GM19463 (cell line): ENCODE measurements at regions not wholly inside any gene's neighbourhood (a gene's known extent, or its start where the extent isn't known, plus 50 kb on each side); places are given as distances from the start of the nearest gene placed in this dataset.

Source experiments
- ATAC-seq: cut with Tn5 transposase; IDR thresholded peaks from one replicate; pipeline ENCODE4 v1.9.1; 2021; ENCODE audit warnings: mild to moderate bottlenecking, moderate library complexity; ENCODE audit not compliant: unreplicated experiment

DNA sequence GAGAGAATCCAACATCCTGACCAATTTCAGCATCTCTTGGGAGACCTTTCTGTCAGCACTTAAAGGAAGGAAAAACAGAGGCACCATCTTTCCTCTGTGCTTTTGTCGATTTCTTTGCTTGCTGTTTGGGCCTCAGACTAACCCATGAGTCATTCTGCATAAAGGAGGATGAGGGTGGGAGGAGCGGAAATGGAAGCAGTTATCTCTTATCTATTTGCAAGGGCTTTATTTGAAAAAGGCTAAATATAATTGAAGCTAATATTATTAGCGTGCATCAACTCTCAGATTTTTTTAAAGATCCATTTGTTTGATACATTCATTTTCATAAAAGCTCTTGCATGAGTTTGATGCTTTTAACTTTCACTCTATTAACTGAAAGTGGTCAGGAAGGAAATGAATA, 72.9 kb downstream of the ZNF622 start:
- ATAC-seq, result no peak

DNA sequence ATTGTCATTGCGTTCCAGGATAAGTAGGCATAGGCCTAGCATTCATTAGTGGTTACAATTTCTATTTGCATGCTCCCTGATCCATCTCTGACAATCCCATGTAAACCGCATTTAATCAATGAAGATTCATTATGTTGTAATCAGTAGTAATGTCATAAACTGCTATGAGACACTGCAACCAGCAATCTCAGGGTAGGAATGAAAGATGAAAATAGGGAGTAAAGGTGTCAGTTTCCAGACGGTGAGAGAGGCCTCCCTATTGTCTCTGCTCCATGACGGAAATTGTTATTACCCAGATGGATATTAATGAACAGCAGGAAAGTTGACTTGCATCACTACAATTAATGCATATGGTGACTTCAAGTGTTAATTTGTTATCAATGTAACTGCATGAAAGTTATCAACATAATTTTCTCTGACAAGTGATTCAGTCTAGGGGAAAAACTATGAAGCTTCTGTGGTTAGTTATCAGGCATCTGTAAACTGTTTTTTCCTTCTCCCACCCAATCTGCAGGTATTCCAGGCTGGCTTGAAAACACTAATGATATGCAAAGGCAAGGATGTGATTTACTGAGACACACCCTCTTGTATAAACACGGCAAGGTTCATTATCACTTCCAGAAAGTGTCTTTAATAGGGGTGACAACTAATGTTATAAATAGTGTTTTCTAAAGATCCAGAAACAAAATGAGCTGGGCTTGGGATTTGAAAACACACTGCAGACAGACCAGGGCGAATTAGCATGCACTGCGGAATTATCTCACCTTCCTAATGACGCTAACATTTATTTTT, 73.5 kb downstream of the ZNF622 start:
- no peak for ATAC-seq

DNA sequence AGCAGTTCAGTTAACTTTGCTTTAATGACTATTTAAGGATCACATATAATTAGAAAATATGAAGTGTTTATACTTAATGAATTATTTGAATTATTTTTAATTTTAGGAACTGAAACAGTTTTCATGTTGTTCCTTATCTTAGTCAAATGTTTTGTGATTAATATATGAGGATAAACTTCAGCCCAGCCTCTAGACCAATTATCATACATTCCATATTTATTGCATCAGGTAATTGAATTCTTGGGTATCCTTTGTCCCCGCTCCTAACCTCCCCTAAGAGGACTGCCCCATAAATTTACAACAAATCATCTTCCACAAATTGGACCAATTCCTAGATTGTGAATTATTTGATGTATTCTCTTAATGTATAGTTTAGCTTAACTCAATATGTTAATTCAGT, 74.8 kb downstream of the ZNF622 start:
- ATAC-seq, result no peak

DNA sequence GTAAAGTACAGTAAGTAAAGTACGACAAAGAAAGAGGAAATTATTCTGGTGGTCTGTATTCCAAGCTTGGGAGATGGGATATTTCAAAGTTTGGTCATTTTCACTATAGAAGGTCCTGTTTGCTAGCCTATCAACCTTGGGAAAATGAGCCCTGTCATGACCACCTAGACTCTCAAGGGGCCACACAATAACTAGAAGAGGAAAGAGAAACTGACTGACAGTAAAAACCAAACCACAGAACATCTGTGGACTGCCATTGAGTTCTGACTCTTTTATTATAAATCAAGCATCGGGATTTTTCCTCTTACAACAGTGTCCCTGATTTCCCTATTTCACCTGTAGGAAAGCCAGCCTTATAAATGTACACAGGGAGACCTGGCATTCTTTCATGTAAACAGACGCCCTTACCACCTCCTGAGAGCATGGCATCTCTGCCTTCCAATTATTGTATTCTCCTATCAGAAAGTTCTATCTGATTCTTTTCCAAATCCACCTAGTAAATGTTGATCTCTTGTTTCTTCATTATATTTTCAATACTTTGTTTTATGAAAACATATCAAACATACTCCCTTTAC, 80.0 kb downstream of the ZNF622 start:
- ATAC-seq, result no peak

DNA sequence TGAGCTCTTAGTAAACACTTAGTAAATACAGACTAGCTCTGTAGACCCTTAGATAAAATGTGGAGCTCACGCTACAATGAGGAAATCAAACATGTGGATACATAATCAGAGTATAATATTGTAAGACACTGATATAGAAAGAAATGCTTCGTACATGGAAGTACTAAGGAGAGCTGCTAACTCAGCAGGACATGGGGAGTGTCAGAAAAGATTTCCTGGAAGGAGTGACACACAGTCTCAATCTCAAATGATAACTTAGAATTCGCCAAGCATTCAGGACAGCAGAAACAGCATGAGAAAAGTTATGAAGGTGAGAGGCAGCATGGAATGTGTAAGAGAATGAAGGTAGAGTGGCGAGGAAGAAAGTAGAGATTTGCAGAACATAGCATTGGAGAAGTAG, 80.8 kb downstream of the ZNF622 start:
- ATAC-seq, result no peak

DNA sequence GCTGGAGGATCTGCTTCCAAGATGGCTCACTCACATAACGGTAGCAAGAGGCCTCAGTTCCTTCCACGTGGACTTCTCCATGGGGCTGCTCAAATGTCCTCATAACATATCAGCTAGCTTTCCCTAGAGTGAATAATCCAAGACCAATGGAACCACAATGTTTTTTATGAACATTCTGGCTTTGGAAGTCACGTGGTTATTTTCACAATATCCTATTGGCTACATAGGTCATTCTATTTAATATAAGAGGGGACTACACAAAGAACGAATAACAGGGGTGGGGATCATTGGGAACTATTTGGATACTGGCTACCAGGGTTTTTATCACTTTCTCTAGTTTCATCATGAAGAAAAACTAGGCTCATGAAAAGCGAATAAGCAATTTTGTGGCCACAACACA, 81.4 kb downstream of the ZNF622 start:
- no peak for ATAC-seq

- no peak for ATAC-seq
Measured at GRCh38 chr5:16383544-16384052, 82.0 kb downstream of the ZNF622 start.

DNA sequence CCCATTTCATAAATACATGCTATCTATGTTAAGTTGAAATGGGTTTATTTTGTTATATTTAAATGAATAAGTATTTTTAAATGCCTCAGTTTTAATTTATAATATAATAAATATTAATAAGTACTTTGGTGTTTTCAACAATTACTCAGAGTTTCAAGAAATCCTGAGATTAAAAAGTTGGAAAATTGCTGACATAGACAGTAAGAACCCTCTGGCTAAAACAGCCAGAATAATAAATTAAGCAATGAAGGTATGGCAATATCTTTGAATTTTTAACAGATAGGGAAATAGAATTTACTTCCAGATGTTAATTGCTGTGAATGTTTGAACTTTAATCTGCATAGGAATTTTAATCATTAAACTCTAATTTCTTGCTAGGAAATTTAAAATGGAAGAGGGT, 83.6 kb downstream of the ZNF622 start:
- no peak for ATAC-seq

GRCh38 chr5:16378762-16379161, 86.8 kb downstream of the ZNF622 start:
- no peak for ATAC-seq

GRCh38 chr5:16372493-16372892, 93.1 kb downstream of the ZNF622 start:
- ATAC-seq, result no peak

- ATAC-seq, result no peak
Measured at GRCh38 chr5:16366491-16366890, 99.1 kb downstream of the ZNF622 start.

DNA sequence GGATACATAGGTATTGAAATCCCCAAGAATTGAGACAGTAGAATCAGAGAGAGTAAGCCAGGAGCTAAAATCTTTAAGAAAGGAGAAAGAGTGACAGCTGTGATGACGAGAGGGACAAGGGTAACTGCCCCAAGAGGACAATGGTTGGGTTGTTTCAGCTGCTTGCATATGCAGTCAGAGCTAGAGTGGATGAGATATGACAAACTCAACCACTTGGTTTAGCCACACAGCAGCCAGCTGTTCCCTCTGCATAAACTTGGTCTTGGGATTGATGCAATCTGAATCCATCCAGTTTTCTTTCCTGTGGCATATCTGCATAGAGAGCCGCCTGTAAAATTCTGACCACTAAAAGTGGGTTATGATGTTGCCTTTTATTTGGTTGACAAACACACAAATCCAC, 100.7 kb downstream of the ZNF622 start:
- ATAC-seq, result no peak

- ATAC-seq, result peak; percentile 81
Measured at GRCh38 chr5:16353439-16353838, 112.2 kb downstream of the ZNF622 start.

- no peak for ATAC-seq
Measured at GRCh38 chr5:16350816-16351215, 114.8 kb downstream of the ZNF622 start.

DNA sequence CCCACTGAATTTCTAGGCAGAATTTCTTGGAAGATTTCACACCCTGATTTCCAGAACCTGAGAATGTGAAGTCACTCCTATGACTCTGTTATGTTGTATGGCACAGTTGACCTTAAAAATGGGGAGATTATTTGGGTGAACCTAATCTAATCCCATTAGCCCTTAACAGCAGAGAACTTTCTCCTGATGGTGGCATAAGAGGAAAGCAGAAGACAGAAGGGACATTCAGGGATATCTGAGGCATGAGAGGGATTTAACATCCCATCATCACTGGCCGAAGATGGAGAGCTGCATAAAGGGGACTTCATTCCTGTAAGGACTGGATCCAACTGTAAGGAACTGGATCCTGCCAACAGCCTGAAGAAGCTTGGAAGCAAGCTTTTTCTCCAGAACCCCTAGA, 119.2 kb downstream of the ZNF622 start:
- ATAC-seq, result no peak

DNA sequence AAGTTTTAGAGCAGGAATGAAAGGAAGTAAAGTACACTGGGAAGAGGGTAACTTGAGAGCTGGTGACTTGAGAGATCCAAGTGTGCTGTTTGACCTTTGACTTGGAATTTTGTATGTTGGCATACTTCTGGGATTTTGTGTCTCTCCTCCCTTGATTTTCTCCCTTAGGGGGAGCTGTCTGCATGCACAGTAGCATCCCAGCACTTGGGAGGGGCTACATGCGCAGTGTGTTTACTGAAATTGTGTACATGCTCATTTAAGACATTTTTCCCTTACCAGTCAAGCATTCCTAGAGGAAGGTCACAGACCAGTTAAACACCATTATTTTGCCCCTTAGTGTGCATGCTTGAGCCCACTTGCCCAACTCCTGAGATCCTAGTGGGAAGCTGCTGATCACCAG, 120.1 kb downstream of the ZNF622 start:
- no peak for ATAC-seq

DNA sequence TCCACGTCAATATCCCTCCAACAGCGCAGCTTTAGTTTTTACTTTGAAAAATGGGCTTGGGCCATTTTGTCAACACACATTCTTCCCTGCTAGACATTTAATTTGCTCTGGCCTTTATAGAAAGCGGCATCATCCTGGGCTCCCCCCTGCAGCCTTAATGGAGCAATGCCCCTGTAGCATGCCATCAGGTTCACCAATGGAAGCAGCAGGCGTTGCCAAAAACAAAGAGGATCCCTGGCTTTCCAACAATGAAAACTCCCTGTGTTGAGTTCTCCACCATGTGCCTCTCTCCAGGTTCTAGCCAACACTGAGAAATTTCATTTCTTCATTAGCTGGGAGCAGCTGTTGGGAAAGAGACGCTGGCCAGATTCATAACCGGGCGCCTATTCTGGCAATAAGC, 139.5 kb downstream of the ZNF622 start:
- no peak for ATAC-seq

DNA sequence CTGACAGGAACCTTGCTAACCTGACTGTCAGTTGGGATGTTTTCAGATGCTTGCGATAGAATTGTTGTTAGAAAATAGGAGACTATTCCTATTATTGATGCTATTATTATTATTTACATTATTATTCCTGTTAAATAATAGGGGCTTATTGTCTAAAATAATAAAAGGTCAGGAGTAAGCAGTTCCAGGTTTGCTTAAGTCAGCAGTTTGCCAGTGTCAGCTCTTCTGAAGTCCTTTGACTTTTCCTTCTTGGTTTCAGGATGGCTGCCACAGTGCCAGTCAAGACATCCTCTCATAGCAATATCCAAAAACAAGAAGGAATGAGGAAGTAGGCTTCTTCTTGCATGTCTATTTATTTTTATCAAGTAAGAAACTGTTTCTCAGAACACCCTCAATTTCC, 141.7 kb upstream of the MARCHF11 start:
- no peak for ATAC-seq

DNA sequence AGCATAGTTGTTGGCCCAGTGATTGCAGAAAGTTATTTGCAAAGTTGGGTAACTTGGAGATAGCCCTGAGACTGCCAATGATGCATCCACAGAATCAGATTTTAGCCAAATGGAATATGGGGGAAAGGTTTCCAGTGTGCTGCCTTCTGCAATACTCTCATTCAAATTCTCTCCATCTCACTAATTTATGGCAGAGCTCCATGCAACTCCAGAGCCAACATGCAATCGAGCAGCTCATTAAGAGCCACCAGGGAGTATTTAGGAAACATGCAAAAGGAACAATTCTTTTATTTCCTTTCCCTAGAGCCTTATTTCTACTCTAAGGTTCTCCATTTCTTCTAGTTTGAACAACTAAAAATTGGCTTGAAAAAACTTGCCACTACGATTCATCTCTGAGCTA, 135.9 kb upstream of the MARCHF11 start:
- no peak for ATAC-seq

DNA sequence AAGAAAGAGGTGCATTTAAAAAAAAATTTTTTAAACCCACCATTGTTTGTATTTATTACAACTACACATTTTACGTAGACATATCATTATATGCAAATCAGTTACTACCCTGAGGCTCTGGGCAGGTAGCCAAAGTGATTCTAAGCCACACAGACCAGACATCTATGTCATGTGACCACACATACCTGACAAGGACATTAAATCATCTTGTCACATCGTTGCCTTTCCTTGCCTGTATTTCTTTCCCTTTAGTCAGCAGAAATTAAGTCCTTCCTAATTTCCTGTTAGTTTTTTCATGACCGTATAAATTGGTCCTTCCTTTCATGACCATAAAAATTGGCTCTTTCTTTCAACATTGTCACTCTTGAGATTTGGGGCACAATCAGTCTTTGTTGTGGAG, 134.2 kb upstream of the MARCHF11 start:
- no peak for ATAC-seq

- no peak for ATAC-seq
Measured at GRCh38 chr5:16312785-16313184, 133.2 kb upstream of the MARCHF11 start.

DNA sequence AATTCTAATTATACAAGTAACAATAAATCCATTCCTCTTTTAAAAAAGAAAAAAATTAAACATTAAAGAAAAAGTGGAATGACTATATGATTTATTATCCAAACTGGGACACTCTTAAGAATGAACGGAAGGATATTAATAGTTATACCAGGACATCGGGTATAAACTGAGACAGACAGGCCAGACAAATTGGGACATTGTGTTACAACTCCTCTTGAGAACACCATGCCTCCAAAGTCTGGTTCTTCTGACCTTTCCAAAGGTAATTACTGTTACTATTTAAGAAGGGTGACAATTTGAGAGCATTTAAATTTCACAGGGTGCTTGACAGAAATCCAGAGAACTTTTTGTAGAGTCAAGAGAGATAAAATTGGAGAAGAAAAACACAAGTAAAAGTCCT, 132.1 kb upstream of the MARCHF11 start:
- ATAC-seq, result no peak

GRCh38 chr5:16306812-16307211, 127.2 kb upstream of the MARCHF11 start:
- ATAC-seq, result no peak
